HepG2 (cell line): ENCODE measurements at regions not wholly inside any gene's neighbourhood (a gene's known extent, or its start where the extent isn't known, plus 50 kb on each side); places are given as distances from the start of the nearest gene placed in this dataset.

Experiments used
- ATAC-seq: fragments of 200-7000 bp; cut with Tn5 transposase; 3 replicates; pipeline ENCODE4 v1.9.1; 2020; ENCODE audit warnings: mild to moderate bottlenecking, moderate library complexity
- BruUV-seq: library from RNA; stranded (reverse); fragments of 400-500 nt; replicated peaks from 2 replicates; lab custom pipeline; 2021; lab: Mats Ljungman, UMichigan
- CTCF ChIA-PET: fragments of 300-600 bp; formaldehyde crosslinking; extraction: SDS; loops from one replicate; lab custom pipeline; 2021; ENCODE audit warnings: low total read pairs, inconsistent platforms, low intra/inter-chr PET ratio; lab: Yijun Ruan, JAX
- POLR2A ChIA-PET: fragments of 350-600 bp; sonication (Branson Sonifier 250); formaldehyde crosslinking; loops from one replicate; lab custom pipeline; 2020; ENCODE audit warnings: antibody characterized with exemption, inconsistent platforms; lab: Yijun Ruan, JAX
- DNase-seq: peaks from one replicate; pipeline ENCODE4 v3.0.0-alpha.2; 2015; ENCODE audit warnings: low spot score
- FAIRE-seq: peaks from 3 replicates; lab custom pipeline; 2011; peaks lifted over from hg19 to GRCh38; lab: Jason Lieb, UNC
- H2AFZ ChIP-seq: one replicate; pipeline ENCODE4 v1.6.1; 2011; ENCODE audit warnings: low read length, inconsistent platforms
- H3K27ac ChIP-seq: fragments of 300-600 bp; 3 replicates; pipeline ENCODE4 v1.8.0; 2011; ENCODE audit warnings: mixed run types, mild to moderate bottlenecking, mixed read lengths, low read length, inconsistent platforms; ENCODE audit not compliant: insufficient read depth; ENCODE audit errors: extremely low read length
- H3K27me3 ChIP-seq, 2 experiments: fragments of 200-600 bp in 1 of 2; 2 replicates in 1 of 2; 3 replicates in 1 of 2; pipeline versions ENCODE4 v1.6.0 to v1.8.0; 2011; ENCODE audit warnings: low read length in 2 of 2, mild to moderate bottlenecking in 2 of 2, moderate library complexity in 2 of 2, inconsistent platforms in 1 of 2; ENCODE audit not compliant: insufficient read depth in 2 of 2, control insufficient read depth in 1 of 2
- H3K36me3 ChIP-seq, 2 experiments: fragments of 200-600 bp in 1 of 2; replicated peaks in 1 of 2; 2 replicates in 1 of 2; 3 replicates in 1 of 2; pipeline versions ENCODE4 v1.5.1 to v1.8.0; 2011; ENCODE audit warnings: low read length in 2 of 2, inconsistent platforms in 1 of 2; ENCODE audit not compliant: insufficient read depth in 2 of 2, control insufficient read depth in 1 of 2
- H3K4me1 ChIP-seq: 2 replicates; pipeline ENCODE4 v1.5.1; 2012; ENCODE audit warnings: low read length, inconsistent platforms; ENCODE audit not compliant: insufficient read depth
- H3K4me2 ChIP-seq: 2 replicates; pipeline ENCODE4 v1.6.0; 2011; ENCODE audit warnings: low read depth, low read length, inconsistent platforms
- H3K4me3 ChIP-seq, 3 experiments: fragments of 200-600 bp in 1 of 3; sonication (generic), shearing (Covaris generic) in 1 of 3; replicated peaks in 1 of 3; 2 replicates each; pipeline ENCODE4 v1.5.1; 2011 to 2016; ENCODE audit warnings: low read length in 3 of 3, inconsistent platforms in 2 of 3, low read depth in 2 of 3, mild to moderate bottlenecking in 2 of 3, control low read depth in 1 of 3, mixed read lengths in 1 of 3; ENCODE audit not compliant: insufficient read depth in 1 of 3
- H3K79me2 ChIP-seq: one replicate; pipeline ENCODE4 v1.6.1; 2011; ENCODE audit warnings: low read length, inconsistent platforms; ENCODE audit not compliant: insufficient read depth
- H3K9ac ChIP-seq: 2 replicates; pipeline ENCODE4 v1.6.0; 2011; ENCODE audit warnings: mild to moderate bottlenecking, low read depth, low read length, inconsistent platforms; ENCODE audit not compliant: insufficient read depth
- H3K9me3 ChIP-seq: 2 replicates; pipeline ENCODE4 v1.5.1; 2012; ENCODE audit warnings: mild to moderate bottlenecking, low read length
- H4K20me1 ChIP-seq: 2 replicates; pipeline ENCODE4 v1.6.0; 2011; ENCODE audit warnings: inconsistent platforms, mild to moderate bottlenecking, low read length, moderate library complexity; ENCODE audit not compliant: insufficient read depth
- KLF15 ChIP-seq: sonication (generic); formaldehyde crosslinking; IDR thresholded peaks from 2 replicates; pipeline ENCODE4 v1.8.1; 2023; ENCODE audit warnings: borderline replicate concordance, mild to moderate bottlenecking, inconsistent platforms, missing genetic modification reagents, mixed read lengths
- ZKSCAN1 ChIP-seq: fragments of 150-350 bp; IDR thresholded peaks from 2 replicates; pipeline ENCODE4 v1.6.1; 2014; ENCODE audit warnings: low read length
- ZNF263 ChIP-seq: sonication (generic); formaldehyde crosslinking; IDR thresholded peaks from 2 replicates; pipeline ENCODE4 v1.4.0; 2020; ENCODE audit warnings: missing genetic modification reagents
- ZNF770 ChIP-seq: sonication (generic); formaldehyde crosslinking; IDR thresholded peaks from 2 replicates; pipeline ENCODE4 v1.5.0; 2020; ENCODE audit warnings: mild to moderate bottlenecking, missing genetic modification reagents
- ZNF879 ChIP-seq: sonication (generic); formaldehyde crosslinking; IDR thresholded peaks from 2 replicates; pipeline ENCODE4 v1.8.1; 2023; ENCODE audit warnings: missing genetic modification reagents
- WGBS: methylation state at CpG from one replicate; pipeline ENCODE4 v1.1.6; 2017; ENCODE audit warnings: low lambda C conversion rate; 5-methylcytosine and 5-hydroxymethylcytosine counted together
- in situ Hi-C: cut with HindIII; loops from 2 replicates; pipeline ENCODE4 v1.10.0; 2017; ENCODE audit warnings: low pct_unique_long_range_greater_than_20kb; ENCODE audit not compliant: extremely low pct_ligation_motif_present
- intact Hi-C: fragments of 100-400 bp; cut with micrococcal nuclease; formaldehyde crosslinking; loops from one replicate; pipeline ENCODE4 v1.10.0; 2022; ENCODE audit not compliant: unreplicated experiment

- H3K4me3 ChIP-seq: no peak overlapping the region
- H3K4me1 ChIP-seq: no peaks in the 10 kb centered on the region
- intact Hi-C loops (no loop called here), in situ Hi-C loops (loop anchor here (5.0 kb wide), 1 partner anchor 117 kb away; no protein-coding TSS in a partner anchor)
- TF ChIP-seq ZNF879 (CRISPR knock-in tag) (0 out of 2 replicates have a peak, but pooled peaks have one; percentile 34), ZNF263 (CRISPR knock-in tag) (peak; percentile 85), ZNF770 (CRISPR knock-in tag) (peak; percentile 66), ZKSCAN1 (no peak), KLF15 (CRISPR knock-in tag) (no peak)
- peak overlapping the region; percentile 21; the same call in 1 of the 2 replicates for H3K4me2 ChIP-seq
- ATAC-seq: peak; percentile 82
- 29% methylated on average over 3 of the region's 4 CpGs for WGBS
- no peaks in the 10 kb centered on the region for H3K79me2 ChIP-seq
- H3K9ac ChIP-seq: no peak overlapping the region
- H3K36me3 ChIP-seq: no peaks in the 10 kb centered on the region
- H2AFZ ChIP-seq: no peak overlapping the region
- ChIA-PET POLR2A (no interaction called here), CTCF (interaction anchor here (1.4 kb wide), 1 partner anchor 115 kb away, joined by 10 read pairs; no protein-coding TSS in a partner anchor)
- no peak for FAIRE-seq
- no TSS peak for BruUV-seq
- H3K9me3 ChIP-seq: no peaks in the 10 kb centered on the region
- no peak for DNase-seq
- H4K20me1 ChIP-seq: no peaks in the 10 kb centered on the region
- H3K27me3 ChIP-seq: no peaks in the 10 kb centered on the region; a peak in 1 of 5 replicates
- H3K27ac ChIP-seq: no peak overlapping the region
These were observed 146.5 kb downstream of the CHD1L start for GRCh38 chr1:147388969-147389368.
